ENCODE measurements at regions not wholly inside any gene's neighbourhood (a gene's known extent, or its start where the extent isn't known, plus 50 kb on each side); places are given as distances from the start of the nearest gene placed in this dataset.

- no peak overlapping the region for H3K27ac ChIP-seq
- no peaks in the 10 kb centered on the region for H3K9me3 ChIP-seq
- intact Hi-C loops (cut with DNase I), result no loop called here
- 67% methylated on average over 1 of the region's 1 CpG for WGBS (ENCODE audit: insufficient coverage, low coverage, low lambda C conversion rate, missing lambda C conversion rate)
- peaks cover 0 to 14% (median 3%) of the 10 kb centered on the region in 4 donors for H3K4me1 ChIP-seq
- TF ChIP-seq POLR2A (IDR thresholded peaks at IDR 0.05), result no peak
- TF ChIP-seq CTCF (IDR thresholded peaks at IDR 0.05), result no peak
- no peaks in the 10 kb centered on the region for H3K27me3 ChIP-seq
- no peak for DNase-seq
- ATAC-seq, result no peak
- no peak overlapping the region for H3K4me3 ChIP-seq
- no peaks in the 10 kb centered on the region for H3K36me3 ChIP-seq
These were observed 548.5 kb upstream of the NRP1 start for GRCh38 chr10:33882996-33883395.

DNA sequence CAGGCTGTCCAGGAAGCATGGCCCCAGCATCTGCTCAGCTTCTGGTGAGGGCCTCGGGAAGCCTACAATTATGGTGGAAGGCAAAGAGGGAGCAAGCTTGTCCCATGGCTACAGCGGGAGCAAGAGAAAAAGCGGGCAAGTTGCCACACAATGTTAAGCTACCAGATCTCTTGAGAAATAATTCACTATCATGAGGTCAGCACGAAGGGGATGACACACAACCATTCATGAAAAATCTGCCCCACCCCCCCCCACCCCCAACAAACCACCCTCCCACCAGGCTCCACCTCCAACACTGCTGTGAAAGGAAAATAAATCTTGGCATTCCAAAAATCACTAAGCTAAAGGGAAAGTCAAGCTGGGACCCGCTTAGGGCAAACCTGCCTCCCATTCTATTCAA is 545.8 kb upstream of the NRP1 start:
- Histone ChIP-seq H3K4me1 (peaks cover 0 to 26% (median 12%) of the 10 kb centered on the region in 4 donors), H3K27me3 (no peaks in the 10 kb centered on the region), H3K9me3 (no peaks in the 10 kb centered on the region), H3K4me3 (no peak overlapping the region), H3K36me3 (no peaks in the 10 kb centered on the region), H3K27ac (no peak overlapping the region)
- peak in 1 of 3 donors; percentile 21 for DNase-seq
- TF ChIP-seq POLR2A (IDR thresholded peaks at IDR 0.05) (no peak), CTCF (IDR thresholded peaks at IDR 0.05) (no peak)
- intact Hi-C loops (cut with DNase I), result no loop called here
- WGBS (ENCODE audit: insufficient coverage, low coverage, low lambda C conversion rate, missing lambda C conversion rate), result 61% methylated on average over 5 of the region's 5 CpGs
- peak in 3 of 4 donors; percentile 18 to 23 (median 18) for ATAC-seq

DNA sequence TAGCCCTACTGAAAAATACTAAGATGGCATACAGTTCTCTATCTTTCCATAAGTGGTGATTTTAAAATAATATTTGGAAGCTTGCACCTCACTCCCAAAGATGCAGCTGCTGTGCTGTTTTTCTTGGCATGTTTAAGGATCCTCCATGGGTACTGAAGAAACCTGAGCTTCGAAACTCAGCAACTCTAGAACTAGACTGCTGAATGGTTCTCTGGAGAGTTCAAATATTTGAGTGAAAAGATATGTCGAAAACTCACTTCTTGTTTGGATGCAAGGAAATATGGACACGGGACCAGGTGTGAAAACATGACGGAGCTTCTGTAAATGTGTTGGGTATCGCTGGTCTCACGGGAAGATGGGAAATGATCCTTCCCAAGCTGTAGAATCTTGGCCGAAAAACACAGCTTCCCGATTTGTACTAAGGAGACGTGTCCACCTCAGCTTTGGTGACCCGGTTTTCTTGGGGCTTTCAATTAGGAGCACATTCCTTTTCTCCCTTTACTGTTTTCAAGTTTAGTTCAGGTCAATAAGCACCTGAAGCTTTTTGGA is 543.8 kb upstream of the NRP1 start:
- TF ChIP-seq POLR2A (IDR thresholded peaks at IDR 0.05), result no peak
- no peaks in the 10 kb centered on the region for H3K9me3 ChIP-seq
- H3K27ac ChIP-seq, result no peak overlapping the region
- intact Hi-C loops (cut with DNase I), result no loop called here
- no peaks in the 10 kb centered on the region for H3K36me3 ChIP-seq
- DNase-seq, result no peak
- WGBS (ENCODE audit: insufficient coverage, low coverage, low lambda C conversion rate, missing lambda C conversion rate), result 93% methylated on average over 10 of the region's 10 CpGs
- H3K4me1 ChIP-seq, result peaks cover 0 to 21% (median 11%) of the 10 kb centered on the region in 4 donors
- H3K27me3 ChIP-seq, result no peaks in the 10 kb centered on the region
- ATAC-seq, result no peak
- no peak overlapping the region for H3K4me3 ChIP-seq

GRCh38 chr10:33876584-33877400 is 542.3 kb upstream of the NRP1 start:
- no peaks in the 10 kb centered on the region for H3K9me3 ChIP-seq
- peak overlapping the region in 1 of 3 donors; percentile 26 for H3K4me3 ChIP-seq
- TF ChIP-seq CTCF (IDR thresholded peaks at IDR 0.05) (no peak), POLR2A (IDR thresholded peaks at IDR 0.05) (no peak)
- DNase-seq (peak; percentile 36 to 78 (median 69)), ATAC-seq (peak; percentile 87 to 95 (median 92))
- WGBS (ENCODE audit: insufficient coverage, low coverage, low lambda C conversion rate, missing lambda C conversion rate), result 24% methylated on average over 9 of the region's 9 CpGs
- peak overlapping the region in 1 of 3 donors; percentile 62 for H3K27ac ChIP-seq
- H3K4me1 ChIP-seq, result peaks cover 0 to 21% (median 11%) of the 10 kb centered on the region in 4 donors
- intact Hi-C loops (cut with DNase I), result no loop called here
- no peaks in the 10 kb centered on the region for H3K36me3 ChIP-seq
- H3K27me3 ChIP-seq, result no peaks in the 10 kb centered on the region

Measured in right lobe of liver (tissue), 6 donors.